Keratinocyte (primary cell): ENCODE measurements at regions not wholly inside any gene's neighbourhood (a gene's known extent, or its start where the extent isn't known, plus 50 kb on each side); places are given as distances from the start of the nearest gene placed in this dataset.

ENCODE experiments used
- DNase-seq: peaks from one replicate; pipeline ENCODE4 v3.0.0-alpha.2; 2011; ENCODE audit warnings: low read depth, missing footprints, low spot score
- FAIRE-seq: peaks from 2 replicates; lab custom pipeline; 2011; peaks lifted over from hg19 to GRCh38; lab: Jason Lieb, UNC
- H2AFZ ChIP-seq: 2 replicates; pipeline ENCODE4 v1.6.0; 2012; ENCODE audit warnings: low read length, control low read depth, inconsistent platforms; ENCODE audit not compliant: control insufficient read depth
- H3K27ac ChIP-seq: 2 replicates; pipeline ENCODE4 v1.5.1; 2011; ENCODE audit warnings: low read length; ENCODE audit not compliant: control insufficient read depth, insufficient read depth
- H3K27me3 ChIP-seq: 3 replicates; pipeline ENCODE4 v1.6.0; 2011; ENCODE audit warnings: low read length; ENCODE audit not compliant: control insufficient read depth, insufficient read depth; ENCODE audit errors: extremely low read depth
- H3K36me3 ChIP-seq, 2 experiments: 2 replicates in 1 of 2; 3 replicates in 1 of 2; pipeline ENCODE4 v1.5.1; 2011; ENCODE audit warnings: low read length in 2 of 2, mild to moderate bottlenecking in 1 of 2; ENCODE audit not compliant: control insufficient read depth in 2 of 2, insufficient read depth in 2 of 2; ENCODE audit errors: extremely low read depth in 1 of 2
- H3K4me1 ChIP-seq: 3 replicates; pipeline ENCODE4 v1.5.1; 2011; ENCODE audit warnings: low read length; ENCODE audit not compliant: control insufficient read depth, insufficient read depth; ENCODE audit errors: extremely low read depth
- H3K4me2 ChIP-seq: 3 replicates; pipeline ENCODE4 v1.6.0; 2011; ENCODE audit warnings: low read depth, low read length; ENCODE audit not compliant: control insufficient read depth, insufficient read depth; ENCODE audit errors: extremely low read depth
- H3K4me3 ChIP-seq, 3 experiments: fragments of 200-600 bp in 1 of 3; sonication (generic) in 1 of 3; 2 replicates in 2 of 3; 3 replicates in 1 of 3; pipeline ENCODE4 v1.5.1; 2011 to 2016; ENCODE audit warnings: low read length in 3 of 3, mild to moderate bottlenecking in 3 of 3, control low read depth in 2 of 3, inconsistent platforms in 1 of 3, low read depth in 1 of 3, mixed read lengths in 1 of 3, mixed run types in 1 of 3, moderate library complexity in 1 of 3; ENCODE audit not compliant: control insufficient read depth in 2 of 3, insufficient read depth in 2 of 3; ENCODE audit errors: extremely low read depth in 1 of 3
- H3K79me2 ChIP-seq: 2 replicates; pipeline ENCODE4 v1.6.0; 2012; ENCODE audit warnings: low read length; ENCODE audit not compliant: control insufficient read depth, insufficient read depth
- H3K9ac ChIP-seq: 3 replicates; pipeline ENCODE4 v1.6.0; 2011; ENCODE audit warnings: low read length; ENCODE audit not compliant: control insufficient read depth, insufficient read depth; ENCODE audit errors: extremely low read depth
- H3K9me1 ChIP-seq: 3 replicates; pipeline ENCODE4 v1.6.0; 2011; ENCODE audit warnings: low read length; ENCODE audit not compliant: control insufficient read depth, insufficient read depth; ENCODE audit errors: extremely low read depth
- H3K9me3 ChIP-seq: 2 replicates; pipeline ENCODE4 v1.5.1; 2012; ENCODE audit warnings: low read depth, low read length; ENCODE audit not compliant: control insufficient read depth
- H4K20me1 ChIP-seq: 3 replicates; pipeline ENCODE4 v1.6.0; 2011; ENCODE audit warnings: low read length; ENCODE audit not compliant: control insufficient read depth, insufficient read depth; ENCODE audit errors: extremely low read depth
- CTCF ChIP-seq, 3 experiments: IDR thresholded peaks in 1 of 3; conservative IDR thresholded peaks in 1 of 3; optimal IDR thresholded peaks in 1 of 3; 2 replicates in 2 of 3; 3 replicates in 1 of 3; pipeline versions ENCODE3 to v1.5.1; 2011; ENCODE audit warnings: low read length in 3 of 3, mild to moderate bottlenecking in 3 of 3, moderate library complexity in 2 of 3, control low read depth in 1 of 3, inconsistent platforms in 1 of 3; ENCODE audit not compliant: insufficient read depth in 2 of 3; ENCODE audit errors: extremely low read depth in 1 of 3
- EZH2 ChIP-seq: IDR thresholded peaks from one replicate; pipeline ENCODE4 v1.6.1; 2012; ENCODE audit warnings: inconsistent platforms, mild to moderate bottlenecking, low read length, moderate library complexity
- dilution Hi-C: fragments of 300-500 bp; cut with MboI; formaldehyde crosslinking; loops from one replicate; pipeline ENCODE4 v1.7.0; 2020; ENCODE audit warnings: low sequenced_read_pairs; ENCODE audit not compliant: extremely low pct_ligation_motif_present

DNA sequence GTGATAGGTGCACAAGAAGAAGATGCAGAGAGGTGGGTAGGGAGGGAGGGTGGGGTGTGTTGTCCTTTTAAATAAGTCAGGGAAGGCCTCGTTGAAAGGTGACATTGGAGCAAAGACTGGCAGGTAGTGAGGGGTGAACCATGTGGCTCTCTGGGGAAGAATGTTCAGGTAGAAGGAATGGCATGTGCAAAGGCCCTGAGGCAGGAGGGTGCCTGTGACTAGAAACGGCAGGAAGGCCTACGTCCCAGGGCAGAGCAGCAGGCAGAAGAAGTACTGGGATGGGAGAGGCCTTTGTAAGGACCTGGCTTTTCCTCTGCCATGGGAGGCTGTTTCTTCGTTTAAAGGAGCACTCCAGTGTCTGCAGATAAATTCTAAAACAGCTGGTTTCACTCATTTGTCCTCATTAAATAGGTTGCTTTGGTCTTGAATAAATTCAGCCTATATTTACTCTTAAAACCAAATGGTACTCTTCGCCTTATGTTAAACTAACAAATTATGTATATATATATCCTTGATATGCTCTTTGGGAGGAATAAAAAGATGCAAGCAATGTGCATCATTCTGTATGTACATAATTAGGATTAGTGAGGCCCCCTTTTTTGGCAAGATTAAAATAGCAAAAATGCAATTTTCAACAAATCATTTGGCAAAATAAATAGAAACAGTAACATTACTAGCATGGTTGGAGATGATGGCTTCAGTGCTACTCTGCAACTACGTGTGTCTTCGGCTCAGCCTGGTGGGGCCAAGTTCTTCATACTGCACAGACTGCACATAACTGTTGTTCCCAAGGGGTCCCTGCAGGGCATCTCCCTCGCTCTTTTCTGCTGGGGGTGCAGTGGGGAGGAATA, 151.4 kb downstream of the KLF13 start:
- H3K4me3 ChIP-seq: no peak overlapping the region
- H3K27me3 ChIP-seq: peaks cover 16% of the 10 kb centered on the region
- TF ChIP-seq CTCF (optimal IDR thresholded peaks at IDR 0.05 in 1 of 3, IDR thresholded peaks at IDR 0.05 in 1 of 3, conservative IDR thresholded peaks at IDR 0.05 in 1 of 3; ENCODE audit: extremely low read depth in 1 of 3, insufficient read depth in 2 of 3, low read length in 3 of 3) (no peak), EZH2 (no peak)
- H4K20me1 ChIP-seq: no peaks in the 10 kb centered on the region
- H3K9me1 ChIP-seq: no peaks in the 10 kb centered on the region
- H3K4me1 ChIP-seq: peaks cover 2% of the 10 kb centered on the region
- H2AFZ ChIP-seq: no peak overlapping the region
- no peak for FAIRE-seq
- H3K4me2 ChIP-seq: no peak overlapping the region
- dilution Hi-C loops: no loop called here
- no peaks in the 10 kb centered on the region for H3K36me3 ChIP-seq
- H3K27ac ChIP-seq: no peak overlapping the region
- DNase-seq: no peak
- H3K9ac ChIP-seq: no peak overlapping the region
- no peaks in the 10 kb centered on the region for H3K9me3 ChIP-seq
- no peaks in the 10 kb centered on the region for H3K79me2 ChIP-seq

- Histone ChIP-seq H3K27ac (no peak overlapping the region), H3K9me3 (no peaks in the 10 kb centered on the region), H3K4me3 (no peak overlapping the region), H2AFZ (no peak overlapping the region), H3K4me1 (no peaks in the 10 kb centered on the region), H3K4me2 (no peak overlapping the region), H3K79me2 (no peaks in the 10 kb centered on the region), H3K36me3 (no peaks in the 10 kb centered on the region), H3K9ac (no peak overlapping the region), H3K27me3 (peaks cover 18% of the 10 kb centered on the region), H3K9me1 (no peaks in the 10 kb centered on the region), H4K20me1 (no peaks in the 10 kb centered on the region)
- TF ChIP-seq EZH2 (no peak), CTCF (optimal IDR thresholded peaks at IDR 0.05 in 1 of 3, IDR thresholded peaks at IDR 0.05 in 1 of 3, conservative IDR thresholded peaks at IDR 0.05 in 1 of 3; ENCODE audit: extremely low read depth in 1 of 3, insufficient read depth in 2 of 3, low read length in 3 of 3) (no peak)
- dilution Hi-C loops: no loop called here
- DNase-seq (no peak), FAIRE-seq (no peak)
Measured at GRCh38 chr15:31478702-31479221, 152.1 kb downstream of the KLF13 start.
